ENCODE measurements at regions not wholly inside any gene's neighbourhood (a gene's known extent, or its start where the extent isn't known, plus 50 kb on each side); places are given as distances from the start of the nearest gene placed in this dataset.
"Not testable (repeated sequence)": the region's sequence is repeated elsewhere in the genome, so short reads cannot be mapped to it uniquely, and the experiment has no call there.

DNA sequence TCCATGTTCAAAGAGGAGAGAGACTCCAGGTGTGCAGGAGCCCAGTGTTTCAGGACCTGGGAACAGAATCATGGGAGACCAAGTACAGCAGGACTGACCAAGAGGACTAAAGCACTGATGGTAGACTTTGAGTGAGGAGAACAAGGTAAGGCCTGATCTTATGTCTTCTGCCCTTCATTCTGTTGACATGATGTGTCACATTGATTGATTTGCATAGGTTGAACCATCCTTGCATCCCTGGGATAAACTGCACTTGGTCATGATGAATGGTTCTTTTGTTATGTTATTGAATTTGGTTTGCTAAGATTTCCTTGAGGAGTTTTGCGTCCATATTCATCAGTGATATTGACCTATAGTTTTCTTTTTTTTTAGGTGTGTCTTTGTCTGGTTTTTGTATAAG lies 497.0 kb downstream of the TMEM121 start:
- TF ChIP-seq, protein P1, sequence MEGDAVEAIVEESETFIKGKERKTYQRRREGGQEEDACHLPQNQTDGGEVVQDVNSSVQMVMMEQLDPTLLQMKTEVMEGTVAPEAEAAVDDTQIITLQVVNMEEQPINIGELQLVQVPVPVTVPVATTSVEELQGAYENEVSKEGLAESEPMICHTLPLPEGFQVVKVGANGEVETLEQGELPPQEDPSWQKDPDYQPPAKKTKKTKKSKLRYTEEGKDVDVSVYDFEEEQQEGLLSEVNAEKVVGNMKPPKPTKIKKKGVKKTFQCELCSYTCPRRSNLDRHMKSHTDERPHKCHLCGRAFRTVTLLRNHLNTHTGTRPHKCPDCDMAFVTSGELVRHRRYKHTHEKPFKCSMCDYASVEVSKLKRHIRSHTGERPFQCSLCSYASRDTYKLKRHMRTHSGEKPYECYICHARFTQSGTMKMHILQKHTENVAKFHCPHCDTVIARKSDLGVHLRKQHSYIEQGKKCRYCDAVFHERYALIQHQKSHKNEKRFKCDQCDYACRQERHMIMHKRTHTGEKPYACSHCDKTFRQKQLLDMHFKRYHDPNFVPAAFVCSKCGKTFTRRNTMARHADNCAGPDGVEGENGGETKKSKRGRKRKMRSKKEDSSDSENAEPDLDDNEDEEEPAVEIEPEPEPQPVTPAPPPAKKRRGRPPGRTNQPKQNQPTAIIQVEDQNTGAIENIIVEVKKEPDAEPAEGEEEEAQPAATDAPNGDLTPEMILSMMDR (IDR thresholded peaks at IDR 0.05; ENCODE audit: control insufficient read depth, extremely low read depth, insufficient read depth): no peak
- H3K4me3 ChIP-seq (ENCODE audit: low read depth, low read length): no peak overlapping the region
- no peak for DNase-seq (ENCODE audit: low read depth)

DNA sequence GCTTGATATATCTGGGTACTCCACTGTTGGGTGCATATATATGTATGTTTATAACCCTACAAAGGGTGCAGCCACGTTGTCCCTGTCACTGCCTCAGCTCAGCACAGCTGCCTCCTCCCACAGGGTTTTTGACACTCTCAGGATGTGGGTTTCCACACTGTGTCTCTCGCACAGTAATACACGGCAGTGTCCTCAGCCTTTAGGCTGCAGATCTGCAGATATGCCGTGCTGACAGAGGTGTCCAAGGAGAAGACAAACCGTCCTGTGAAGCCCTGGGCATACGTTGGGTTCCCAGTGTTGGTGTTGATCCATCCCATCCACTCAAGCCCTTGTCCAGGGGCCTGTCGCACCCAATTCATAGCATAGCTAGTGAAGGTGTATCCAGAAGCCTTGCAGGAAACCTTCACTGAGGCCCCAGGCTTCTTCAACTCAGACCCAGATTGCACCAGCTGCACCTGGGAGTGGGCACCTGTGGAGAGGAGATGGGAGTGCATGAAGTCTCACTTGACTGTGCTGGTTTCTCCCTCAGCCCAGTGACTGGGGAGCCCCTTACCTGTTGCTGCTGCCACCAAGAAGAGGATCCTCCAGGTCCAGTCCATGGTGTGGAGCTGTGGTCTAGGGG lies 498.7 kb downstream of the TMEM121 start:
- TF ChIP-seq, protein P1 (IDR thresholded peaks at IDR 0.05; ENCODE audit: control insufficient read depth, extremely low read depth, insufficient read depth): no peak
- no peak overlapping the region for H3K4me3 ChIP-seq (ENCODE audit: low read depth, low read length)
- no peak for DNase-seq (ENCODE audit: low read depth)

DNA sequence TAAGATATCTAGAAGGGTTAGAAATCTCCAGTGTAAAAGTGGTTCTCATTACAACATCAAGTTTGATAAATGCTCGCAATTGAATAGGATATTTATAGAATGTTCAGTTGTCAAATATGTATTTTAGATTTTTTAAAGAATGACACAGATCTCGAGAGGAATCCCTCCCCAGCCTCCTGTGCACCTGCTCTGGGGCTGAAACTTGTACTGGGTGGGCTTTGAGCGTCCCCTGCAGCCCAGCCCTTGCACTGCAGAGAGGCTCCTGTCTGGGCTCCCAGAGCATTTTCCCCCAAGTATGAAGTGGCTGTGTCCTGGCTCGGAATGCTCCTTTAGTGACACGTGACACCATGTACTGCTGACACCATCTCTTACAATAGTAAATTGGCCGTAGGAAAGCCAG lies 499.6 kb downstream of the TMEM121 start:
- H3K4me3 ChIP-seq (ENCODE audit: low read depth, low read length): no peak overlapping the region
- TF ChIP-seq, protein P1 (IDR thresholded peaks at IDR 0.05; ENCODE audit: control insufficient read depth, extremely low read depth, insufficient read depth): no peak
- no peak for DNase-seq (ENCODE audit: low read depth)

DNA sequence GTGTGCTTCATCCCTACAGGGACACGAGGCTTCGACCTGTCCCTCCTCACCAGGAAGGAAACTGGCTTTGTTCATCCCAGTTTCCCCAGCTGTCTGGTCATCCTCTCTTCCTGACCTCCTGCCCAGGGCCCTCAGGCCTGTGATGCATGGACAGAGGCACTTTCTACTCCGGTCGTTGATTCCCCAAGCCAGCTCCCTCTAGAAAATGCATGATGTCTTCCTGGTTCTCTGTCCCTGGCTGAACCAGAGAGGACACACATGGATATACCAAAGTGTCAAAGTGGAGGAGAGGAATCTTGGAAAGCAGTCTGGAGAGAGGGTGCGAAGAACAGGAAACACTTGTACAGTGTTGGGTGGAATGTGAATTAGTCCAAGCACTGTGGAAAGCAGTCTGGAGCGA lies 501.4 kb downstream of the TMEM121 start:
- not testable (repeated sequence) for H3K4me3 ChIP-seq (ENCODE audit: low read depth, low read length); DNase-seq (ENCODE audit: low read depth)

DNA sequence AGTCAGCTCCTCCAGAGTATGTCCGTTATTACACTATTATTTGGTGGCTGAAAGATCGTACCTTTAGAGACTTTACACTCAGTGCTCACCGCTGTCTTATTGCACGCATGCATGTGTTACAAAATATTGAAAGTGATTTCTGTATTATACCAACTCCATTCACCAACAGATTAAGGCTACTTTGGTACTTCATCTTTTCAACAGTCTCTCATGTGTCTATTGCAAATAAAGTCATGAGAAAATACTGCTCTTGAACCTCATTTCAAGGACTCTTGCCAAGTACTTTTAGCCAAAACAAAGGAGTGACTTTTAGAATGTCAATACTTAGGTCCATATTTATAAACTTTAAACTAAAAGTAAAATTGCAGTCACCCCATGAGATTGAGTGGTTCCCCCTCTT lies 503.6 kb downstream of the TMEM121 start:
- H3K4me3 ChIP-seq (ENCODE audit: low read depth, low read length): no peak overlapping the region
- no peak for DNase-seq (ENCODE audit: low read depth)
- TF ChIP-seq, protein P1 (IDR thresholded peaks at IDR 0.05; ENCODE audit: control insufficient read depth, extremely low read depth, insufficient read depth): no peak

DNA sequence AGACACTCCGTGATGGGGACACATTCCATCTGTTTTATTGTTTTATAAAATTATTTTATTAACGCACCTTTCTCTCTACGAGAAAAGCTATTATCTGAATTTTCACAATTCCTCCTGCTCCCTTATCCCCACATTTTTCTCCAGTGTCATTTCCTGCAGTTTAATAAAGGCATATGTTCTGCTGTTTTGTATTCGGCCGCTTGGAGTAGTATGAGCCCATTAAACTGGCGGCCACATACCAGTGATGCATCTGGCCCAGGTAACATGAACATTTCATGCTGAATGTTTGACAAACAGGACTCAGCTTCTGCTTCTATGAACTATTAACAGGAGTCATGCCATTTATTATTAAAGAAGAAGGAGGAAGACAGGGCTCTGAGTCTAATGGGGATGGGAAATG lies 511.0 kb downstream of the TMEM121 start:
- no peak overlapping the region for H3K4me3 ChIP-seq (ENCODE audit: low read depth, low read length)
- TF ChIP-seq, protein P1 (IDR thresholded peaks at IDR 0.05; ENCODE audit: control insufficient read depth, extremely low read depth, insufficient read depth): peak; percentile 58
- peak; percentile 6 for DNase-seq (ENCODE audit: low read depth)

DNA sequence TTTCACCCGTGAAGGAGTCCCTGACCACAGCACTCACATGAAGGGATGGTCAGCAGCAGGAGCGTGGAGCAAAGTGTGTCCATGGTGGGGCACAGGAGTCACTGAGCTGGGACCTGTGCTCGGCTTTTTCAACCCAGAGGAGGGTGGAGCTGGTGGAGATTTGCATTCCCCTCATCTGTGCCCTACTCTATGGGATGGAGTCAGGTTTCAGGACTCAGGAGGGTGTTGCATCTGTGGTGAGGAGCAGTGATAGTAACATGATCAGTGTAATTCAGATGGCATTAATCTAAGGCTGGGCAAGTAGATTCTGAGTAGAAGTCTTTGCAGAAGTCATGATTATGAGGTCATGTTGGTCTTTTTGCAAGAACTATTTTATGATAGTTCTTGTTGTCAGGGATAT lies 511.9 kb downstream of the TMEM121 start:
- TF ChIP-seq, protein P1 (IDR thresholded peaks at IDR 0.05; ENCODE audit: control insufficient read depth, extremely low read depth, insufficient read depth): no peak
- no peak overlapping the region for H3K4me3 ChIP-seq (ENCODE audit: low read depth, low read length)
- no peak for DNase-seq (ENCODE audit: low read depth)
